SK-N-SH (cell line): ENCODE measurements at regions not wholly inside any gene's neighbourhood (a gene's known extent, or its start where the extent isn't known, plus 50 kb on each side); places are given as distances from the start of the nearest gene placed in this dataset.

Experiments
- CTCF ChIA-PET: fragments of 300-600, 350-600 bp; formaldehyde crosslinking; extraction: SDS; loops from one replicate; lab custom pipeline; 2021; lab: Yijun Ruan, JAX
- POLR2A ChIA-PET: fragments of 350-600 bp; sonication (Branson Sonifier 250); formaldehyde crosslinking; extraction: SDS; loops from one replicate; lab custom pipeline; 2020; ENCODE audit warnings: antibody characterized with exemption, inconsistent platforms; lab: Yijun Ruan, JAX
- DNase-seq: peaks from one replicate; pipeline ENCODE4 v3.0.0; 2012
- H2AFZ ChIP-seq: fragments of 200-600 bp; sonication (generic); 2 replicates; pipeline ENCODE4 v1.8.1; 2016; ENCODE audit warnings: antibody characterized with exemption, mild to moderate bottlenecking, low read depth
- H3F3A ChIP-seq: fragments of 200-600 bp; sonication (generic); replicated peaks from 2 replicates; pipeline ENCODE3; 2016; ENCODE audit warnings: antibody characterized with exemption, mild to moderate bottlenecking; ENCODE audit not compliant: insufficient read depth
- H3K27ac ChIP-seq, 2 experiments: fragments of 200-500 bp in 1 of 2; fragments of 200-600 bp in 1 of 2; sonication (Bioruptor generic) in 1 of 2; sonication (generic), shearing (Covaris generic) in 1 of 2; 2 replicates each; pipeline versions ENCODE4 v1.5.1 to v1.6.1; 2014 to 2016; ENCODE audit warnings: low read depth in 2 of 2, inconsistent platforms in 1 of 2, low read length in 1 of 2, mild to moderate bottlenecking in 1 of 2, mixed read lengths in 1 of 2
- H3K27me3 ChIP-seq: fragments of 200-600 bp; sonication (generic), shearing (Covaris generic); 2 replicates; pipeline ENCODE4 v1.6.1; 2016; ENCODE audit warnings: mixed run types; ENCODE audit not compliant: insufficient read depth
- H3K36me3 ChIP-seq, 2 experiments: fragments of 200-500 bp in 1 of 2; fragments of 200-600 bp in 1 of 2; sonication (Bioruptor generic) in 1 of 2; sonication (generic) in 1 of 2; replicated peaks in 1 of 2; 2 replicates each; pipeline versions ENCODE3 to v1.5.1; 2014 to 2016; ENCODE audit warnings: low read length in 1 of 2, mild to moderate bottlenecking in 1 of 2; ENCODE audit not compliant: insufficient read depth in 2 of 2, control insufficient read depth in 1 of 2
- H3K4me1 ChIP-seq, 2 experiments: fragments of 200-500 bp in 1 of 2; fragments of 200-600 bp in 1 of 2; sonication (Bioruptor generic) in 1 of 2; sonication (generic), shearing (Covaris generic) in 1 of 2; 2 replicates each; pipeline versions ENCODE4 v1.5.1 to v1.6.1; 2014 to 2016; ENCODE audit warnings: low read depth in 1 of 2, low read length in 1 of 2, mixed run types in 1 of 2; ENCODE audit not compliant: insufficient read depth in 2 of 2, control insufficient read depth in 1 of 2
- H3K4me2 ChIP-seq: fragments of 200-600 bp; sonication (generic), shearing (Covaris generic); 2 replicates; pipeline ENCODE4 v1.6.1; 2017; ENCODE audit warnings: mixed run types
- H3K4me3 ChIP-seq, 2 experiments: fragments of 200-500 bp in 1 of 2; fragments of 200-600 bp in 1 of 2; sonication (Bioruptor generic) in 1 of 2; sonication (generic), shearing (Covaris generic) in 1 of 2; 2 replicates each; pipeline versions ENCODE4 v1.5.1 to v1.8.1; 2014 to 2016; ENCODE audit warnings: low read depth in 2 of 2, inconsistent platforms in 1 of 2, low read length in 1 of 2, mild to moderate bottlenecking in 1 of 2, mixed read lengths in 1 of 2, moderate library complexity in 1 of 2
- H3K79me2 ChIP-seq: fragments of 200-600 bp; sonication (generic); 2 replicates; pipeline ENCODE4 v1.8.1; 2017; ENCODE audit warnings: mild to moderate bottlenecking; ENCODE audit not compliant: insufficient read depth
- H3K9ac ChIP-seq: fragments of 200-600 bp; sonication (generic); 2 replicates; pipeline ENCODE4 v1.6.1; 2017; ENCODE audit warnings: mixed run types
- H3K9me2 ChIP-seq: fragments of 200-600 bp; sonication (generic); 2 replicates; pipeline ENCODE4 v1.6.1; 2017; ENCODE audit warnings: mixed run types
- H3K9me3 ChIP-seq: fragments of 200-600 bp; sonication (generic); 2 replicates; pipeline ENCODE4 v1.6.1; 2017; ENCODE audit warnings: mixed run types, mild to moderate bottlenecking, moderate library complexity
- H4K20me1 ChIP-seq: fragments of 200-600 bp; sonication (generic); 2 replicates; pipeline ENCODE4 v1.6.1; 2017; ENCODE audit warnings: mild to moderate bottlenecking, mixed run types; ENCODE audit not compliant: insufficient read depth
- CTCF ChIP-seq: fragments of 200-600 bp; sonication (generic); IDR thresholded peaks from 2 replicates; pipeline ENCODE4 v1.6.1; 2017; ENCODE audit warnings: antibody characterized with exemption, mild to moderate bottlenecking, moderate library complexity
- FOXM1 ChIP-seq: IDR thresholded peaks from 2 replicates; pipeline ENCODE4 v1.4.0; 2012; ENCODE audit warnings: low read depth, mild to moderate bottlenecking
- JUND ChIP-seq: IDR thresholded peaks from 2 replicates; pipeline ENCODE4 v1.4.0; 2012
- MAX ChIP-seq: IDR thresholded peaks from 2 replicates; pipeline ENCODE4 v1.4.0; 2012; ENCODE audit warnings: low read depth
- NFIC ChIP-seq: IDR thresholded peaks from 2 replicates; pipeline ENCODE4 v1.4.0; 2012; ENCODE audit warnings: borderline replicate concordance
- NRF1 ChIP-seq: IDR thresholded peaks from 2 replicates; pipeline ENCODE4 v1.6.1; 2012; ENCODE audit warnings: low read depth, mild to moderate bottlenecking, low read length
- POLR2AphosphoS5 ChIP-seq: IDR thresholded peaks from 2 replicates; pipeline ENCODE4 v1.6.1; 2012; ENCODE audit warnings: low read depth, low read length
- RCOR1 ChIP-seq: fragments of 150-350 bp; IDR thresholded peaks from 2 replicates; pipeline ENCODE4 v1.6.1; 2017; ENCODE audit warnings: antibody characterized with exemption, low read length
- RFX5 ChIP-seq: IDR thresholded peaks from 2 replicates; pipeline ENCODE4 v1.6.1; 2012; ENCODE audit warnings: mild to moderate bottlenecking, improper control_type of control experiment, low read length
- TAF1 ChIP-seq: IDR thresholded peaks from 2 replicates; pipeline ENCODE4 v1.6.1; 2012; ENCODE audit warnings: low read depth, mild to moderate bottlenecking, low read length, moderate library complexity, borderline replicate concordance
- TCF12 ChIP-seq: IDR thresholded peaks from 2 replicates; pipeline ENCODE4 v1.4.0; 2012
- USF2 ChIP-seq: fragments of 150-350 bp; IDR thresholded peaks from 2 replicates; pipeline ENCODE4 v1.6.1; 2017; ENCODE audit warnings: antibody characterized with exemption, low read length, low read depth, borderline replicate concordance
- YY1 ChIP-seq: IDR thresholded peaks from 2 replicates; pipeline ENCODE4 v1.4.0; 2012; ENCODE audit warnings: low read depth, mild to moderate bottlenecking
- WGBS: methylation state at CpG from one replicate; pipeline ENCODE4 v1.1.6; 2017; ENCODE audit warnings: low lambda C conversion rate; 5-methylcytosine and 5-hydroxymethylcytosine counted together
- TF ChIP-seq, protein P1 (sequence below): IDR thresholded peaks from 2 replicates; pipeline ENCODE4 v1.4.0; 2012; ENCODE audit warnings: low read depth, borderline replicate concordance
- TF ChIP-seq, protein P2 (sequence below): IDR thresholded peaks from 2 replicates; pipeline ENCODE4 v1.6.1; 2012; ENCODE audit warnings: mild to moderate bottlenecking, low read depth, low read length, moderate library complexity
- TF ChIP-seq, protein P3 (sequence below): fragments of 150-350 bp; IDR thresholded peaks from 2 replicates; pipeline ENCODE4 v1.6.1; 2016; ENCODE audit warnings: mild to moderate bottlenecking, low read depth, low read length

DNA sequence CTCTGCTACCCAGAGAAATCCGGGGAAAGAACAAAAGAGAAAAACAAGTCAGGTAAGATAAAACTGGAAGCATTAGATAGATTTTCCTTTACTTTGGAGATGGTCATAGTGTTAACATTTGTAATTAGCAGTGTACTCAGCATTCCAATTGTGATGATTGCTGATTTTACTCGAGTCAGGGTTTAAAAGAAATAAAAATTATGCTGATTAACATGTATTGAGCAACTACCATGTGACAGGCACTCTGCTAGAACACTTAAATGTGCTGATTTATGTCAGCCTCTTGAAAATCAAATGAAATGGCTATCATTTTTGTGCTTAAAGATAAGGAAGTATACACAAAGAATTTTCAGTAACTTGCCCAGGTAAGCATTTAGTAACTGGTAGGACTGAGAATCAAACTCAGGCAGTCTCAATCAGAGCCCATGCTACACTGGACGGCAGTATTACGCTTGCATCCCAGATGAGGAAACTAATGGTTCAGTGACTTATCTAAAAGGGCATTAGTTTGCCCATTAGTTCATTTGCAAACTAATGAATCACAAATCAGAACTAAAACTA lies 735.1 kb upstream of the SORCS1 start:
- 57% methylated on average over 4 of the region's 4 CpGs for WGBS
- ChIA-PET CTCF (no interaction called here), POLR2A (no interaction called here)
- H3K4me2 ChIP-seq: no peak overlapping the region
- H3K36me3 ChIP-seq: no peaks in the 10 kb centered on the region
- no peaks in the 10 kb centered on the region for H3K79me2 ChIP-seq
- DNase-seq: no peak
- no peaks in the 10 kb centered on the region for H3F3A ChIP-seq
- H3K9me2 ChIP-seq: no peaks in the 10 kb centered on the region
- TF ChIP-seq, protein P1, sequence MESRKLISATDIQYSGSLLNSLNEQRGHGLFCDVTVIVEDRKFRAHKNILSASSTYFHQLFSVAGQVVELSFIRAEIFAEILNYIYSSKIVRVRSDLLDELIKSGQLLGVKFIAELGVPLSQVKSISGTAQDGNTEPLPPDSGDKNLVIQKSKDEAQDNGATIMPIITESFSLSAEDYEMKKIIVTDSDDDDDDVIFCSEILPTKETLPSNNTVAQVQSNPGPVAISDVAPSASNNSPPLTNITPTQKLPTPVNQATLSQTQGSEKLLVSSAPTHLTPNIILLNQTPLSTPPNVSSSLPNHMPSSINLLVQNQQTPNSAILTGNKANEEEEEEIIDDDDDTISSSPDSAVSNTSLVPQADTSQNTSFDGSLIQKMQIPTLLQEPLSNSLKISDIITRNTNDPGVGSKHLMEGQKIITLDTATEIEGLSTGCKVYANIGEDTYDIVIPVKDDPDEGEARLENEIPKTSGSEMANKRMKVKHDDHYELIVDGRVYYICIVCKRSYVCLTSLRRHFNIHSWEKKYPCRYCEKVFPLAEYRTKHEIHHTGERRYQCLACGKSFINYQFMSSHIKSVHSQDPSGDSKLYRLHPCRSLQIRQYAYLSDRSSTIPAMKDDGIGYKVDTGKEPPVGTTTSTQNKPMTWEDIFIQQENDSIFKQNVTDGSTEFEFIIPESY: no peak
- TF ChIP-seq JUND: no peak
- TF ChIP-seq, protein P2, sequence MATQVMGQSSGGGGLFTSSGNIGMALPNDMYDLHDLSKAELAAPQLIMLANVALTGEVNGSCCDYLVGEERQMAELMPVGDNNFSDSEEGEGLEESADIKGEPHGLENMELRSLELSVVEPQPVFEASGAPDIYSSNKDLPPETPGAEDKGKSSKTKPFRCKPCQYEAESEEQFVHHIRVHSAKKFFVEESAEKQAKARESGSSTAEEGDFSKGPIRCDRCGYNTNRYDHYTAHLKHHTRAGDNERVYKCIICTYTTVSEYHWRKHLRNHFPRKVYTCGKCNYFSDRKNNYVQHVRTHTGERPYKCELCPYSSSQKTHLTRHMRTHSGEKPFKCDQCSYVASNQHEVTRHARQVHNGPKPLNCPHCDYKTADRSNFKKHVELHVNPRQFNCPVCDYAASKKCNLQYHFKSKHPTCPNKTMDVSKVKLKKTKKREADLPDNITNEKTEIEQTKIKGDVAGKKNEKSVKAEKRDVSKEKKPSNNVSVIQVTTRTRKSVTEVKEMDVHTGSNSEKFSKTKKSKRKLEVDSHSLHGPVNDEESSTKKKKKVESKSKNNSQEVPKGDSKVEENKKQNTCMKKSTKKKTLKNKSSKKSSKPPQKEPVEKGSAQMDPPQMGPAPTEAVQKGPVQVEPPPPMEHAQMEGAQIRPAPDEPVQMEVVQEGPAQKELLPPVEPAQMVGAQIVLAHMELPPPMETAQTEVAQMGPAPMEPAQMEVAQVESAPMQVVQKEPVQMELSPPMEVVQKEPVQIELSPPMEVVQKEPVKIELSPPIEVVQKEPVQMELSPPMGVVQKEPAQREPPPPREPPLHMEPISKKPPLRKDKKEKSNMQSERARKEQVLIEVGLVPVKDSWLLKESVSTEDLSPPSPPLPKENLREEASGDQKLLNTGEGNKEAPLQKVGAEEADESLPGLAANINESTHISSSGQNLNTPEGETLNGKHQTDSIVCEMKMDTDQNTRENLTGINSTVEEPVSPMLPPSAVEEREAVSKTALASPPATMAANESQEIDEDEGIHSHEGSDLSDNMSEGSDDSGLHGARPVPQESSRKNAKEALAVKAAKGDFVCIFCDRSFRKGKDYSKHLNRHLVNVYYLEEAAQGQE: no peak
- TF ChIP-seq RFX5: no peak
- no peak for TF ChIP-seq MAX
- no peak for TF ChIP-seq NFIC
- TF ChIP-seq USF2: no peak
- TF ChIP-seq, protein P3, sequence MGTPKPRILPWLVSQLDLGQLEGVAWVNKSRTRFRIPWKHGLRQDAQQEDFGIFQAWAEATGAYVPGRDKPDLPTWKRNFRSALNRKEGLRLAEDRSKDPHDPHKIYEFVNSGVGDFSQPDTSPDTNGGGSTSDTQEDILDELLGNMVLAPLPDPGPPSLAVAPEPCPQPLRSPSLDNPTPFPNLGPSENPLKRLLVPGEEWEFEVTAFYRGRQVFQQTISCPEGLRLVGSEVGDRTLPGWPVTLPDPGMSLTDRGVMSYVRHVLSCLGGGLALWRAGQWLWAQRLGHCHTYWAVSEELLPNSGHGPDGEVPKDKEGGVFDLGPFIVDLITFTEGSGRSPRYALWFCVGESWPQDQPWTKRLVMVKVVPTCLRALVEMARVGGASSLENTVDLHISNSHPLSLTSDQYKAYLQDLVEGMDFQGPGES: no peak
- no peak for TF ChIP-seq TAF1
- no peak for TF ChIP-seq POLR2AphosphoS5
- TF ChIP-seq FOXM1: no peak
- no peak for TF ChIP-seq NRF1
- no peak for TF ChIP-seq RCOR1
- no peak for TF ChIP-seq YY1
- TF ChIP-seq CTCF: no peak
- no peak for TF ChIP-seq TCF12
- H3K4me1 ChIP-seq: no peaks in the 10 kb centered on the region
- H3K27me3 ChIP-seq: no peaks in the 10 kb centered on the region
- H3K27ac ChIP-seq: no peak overlapping the region
- no peaks in the 10 kb centered on the region for H3K9me3 ChIP-seq
- H4K20me1 ChIP-seq: no peaks in the 10 kb centered on the region
- H3K4me3 ChIP-seq: no peak overlapping the region
- no peak overlapping the region for H3K9ac ChIP-seq
- no peak overlapping the region for H2AFZ ChIP-seq
